SK-N-SH (cell line): ENCODE measurements at regions not wholly inside any gene's neighbourhood (a gene's known extent, or its start where the extent isn't known, plus 50 kb on each side); places are given as distances from the start of the nearest gene placed in this dataset.

ENCODE experiments used
- CTCF ChIA-PET: fragments of 300-600, 350-600 bp; formaldehyde crosslinking; extraction: SDS; loops from one replicate; lab custom pipeline; 2021; lab: Yijun Ruan, JAX
- POLR2A ChIA-PET: fragments of 350-600 bp; sonication (Branson Sonifier 250); formaldehyde crosslinking; extraction: SDS; loops from one replicate; lab custom pipeline; 2020; ENCODE audit warnings: antibody characterized with exemption, inconsistent platforms; lab: Yijun Ruan, JAX
- DNase-seq: peaks from one replicate; pipeline ENCODE4 v3.0.0; 2012
- H2AFZ ChIP-seq: fragments of 200-600 bp; sonication (generic); 2 replicates; pipeline ENCODE4 v1.8.1; 2016; ENCODE audit warnings: antibody characterized with exemption, mild to moderate bottlenecking, low read depth
- H3F3A ChIP-seq: fragments of 200-600 bp; sonication (generic); replicated peaks from 2 replicates; pipeline ENCODE3; 2016; ENCODE audit warnings: antibody characterized with exemption, mild to moderate bottlenecking; ENCODE audit not compliant: insufficient read depth
- H3K27ac ChIP-seq, 2 experiments: fragments of 200-500 bp in 1 of 2; fragments of 200-600 bp in 1 of 2; sonication (Bioruptor generic) in 1 of 2; sonication (generic), shearing (Covaris generic) in 1 of 2; 2 replicates each; pipeline versions ENCODE4 v1.5.1 to v1.6.1; 2014 to 2016; ENCODE audit warnings: low read depth in 2 of 2, inconsistent platforms in 1 of 2, low read length in 1 of 2, mild to moderate bottlenecking in 1 of 2, mixed read lengths in 1 of 2
- H3K27me3 ChIP-seq: fragments of 200-600 bp; sonication (generic), shearing (Covaris generic); 2 replicates; pipeline ENCODE4 v1.6.1; 2016; ENCODE audit warnings: mixed run types; ENCODE audit not compliant: insufficient read depth
- H3K36me3 ChIP-seq, 2 experiments: fragments of 200-500 bp in 1 of 2; fragments of 200-600 bp in 1 of 2; sonication (Bioruptor generic) in 1 of 2; sonication (generic) in 1 of 2; replicated peaks in 1 of 2; 2 replicates each; pipeline versions ENCODE3 to v1.5.1; 2014 to 2016; ENCODE audit warnings: low read length in 1 of 2, mild to moderate bottlenecking in 1 of 2; ENCODE audit not compliant: insufficient read depth in 2 of 2, control insufficient read depth in 1 of 2
- H3K4me1 ChIP-seq, 2 experiments: fragments of 200-500 bp in 1 of 2; fragments of 200-600 bp in 1 of 2; sonication (Bioruptor generic) in 1 of 2; sonication (generic), shearing (Covaris generic) in 1 of 2; 2 replicates each; pipeline versions ENCODE4 v1.5.1 to v1.6.1; 2014 to 2016; ENCODE audit warnings: low read depth in 1 of 2, low read length in 1 of 2, mixed run types in 1 of 2; ENCODE audit not compliant: insufficient read depth in 2 of 2, control insufficient read depth in 1 of 2
- H3K4me2 ChIP-seq: fragments of 200-600 bp; sonication (generic), shearing (Covaris generic); 2 replicates; pipeline ENCODE4 v1.6.1; 2017; ENCODE audit warnings: mixed run types
- H3K4me3 ChIP-seq, 2 experiments: fragments of 200-500 bp in 1 of 2; fragments of 200-600 bp in 1 of 2; sonication (Bioruptor generic) in 1 of 2; sonication (generic), shearing (Covaris generic) in 1 of 2; 2 replicates each; pipeline versions ENCODE4 v1.5.1 to v1.8.1; 2014 to 2016; ENCODE audit warnings: low read depth in 2 of 2, inconsistent platforms in 1 of 2, low read length in 1 of 2, mild to moderate bottlenecking in 1 of 2, mixed read lengths in 1 of 2, moderate library complexity in 1 of 2
- H3K79me2 ChIP-seq: fragments of 200-600 bp; sonication (generic); 2 replicates; pipeline ENCODE4 v1.8.1; 2017; ENCODE audit warnings: mild to moderate bottlenecking; ENCODE audit not compliant: insufficient read depth
- H3K9ac ChIP-seq: fragments of 200-600 bp; sonication (generic); 2 replicates; pipeline ENCODE4 v1.6.1; 2017; ENCODE audit warnings: mixed run types
- H3K9me2 ChIP-seq: fragments of 200-600 bp; sonication (generic); 2 replicates; pipeline ENCODE4 v1.6.1; 2017; ENCODE audit warnings: mixed run types
- H3K9me3 ChIP-seq: fragments of 200-600 bp; sonication (generic); 2 replicates; pipeline ENCODE4 v1.6.1; 2017; ENCODE audit warnings: mixed run types, mild to moderate bottlenecking, moderate library complexity
- H4K20me1 ChIP-seq: fragments of 200-600 bp; sonication (generic); 2 replicates; pipeline ENCODE4 v1.6.1; 2017; ENCODE audit warnings: mild to moderate bottlenecking, mixed run types; ENCODE audit not compliant: insufficient read depth
- EZH2phosphoT487 ChIP-seq: fragments of 200-600 bp; sonication (generic); IDR thresholded peaks from 2 replicates; pipeline ENCODE4 v1.6.1; 2017; ENCODE audit warnings: low read depth, mixed run types, mild to moderate bottlenecking, antibody characterized with exemption, moderate library complexity, borderline replicate concordance
- FOXJ3 ChIP-seq: sonication (generic); formaldehyde crosslinking; IDR thresholded peaks from 2 replicates; pipeline ENCODE4 v1.5.1; 2020; ENCODE audit warnings: mild to moderate bottlenecking, missing genetic modification reagents
- FOXM1 ChIP-seq: IDR thresholded peaks from 2 replicates; pipeline ENCODE4 v1.4.0; 2012; ENCODE audit warnings: low read depth, mild to moderate bottlenecking
- NRF1 ChIP-seq: IDR thresholded peaks from 2 replicates; pipeline ENCODE4 v1.6.1; 2012; ENCODE audit warnings: low read depth, mild to moderate bottlenecking, low read length
- POLR2AphosphoS5 ChIP-seq: IDR thresholded peaks from 2 replicates; pipeline ENCODE4 v1.6.1; 2012; ENCODE audit warnings: low read depth, low read length
- RAD21 ChIP-seq: IDR thresholded peaks from 2 replicates; pipeline ENCODE4 v1.6.1; 2012; ENCODE audit warnings: mild to moderate bottlenecking, low read length
- SIN3A ChIP-seq: IDR thresholded peaks from 2 replicates; pipeline ENCODE4 v1.6.1; 2012; ENCODE audit warnings: low read depth, mild to moderate bottlenecking, low read length, moderate library complexity, borderline replicate concordance
- SMC3 ChIP-seq: IDR thresholded peaks from 2 replicates; pipeline ENCODE4 v1.6.1; 2012; ENCODE audit warnings: low read depth, low read length, improper control_type of control experiment
- TAF1 ChIP-seq: IDR thresholded peaks from 2 replicates; pipeline ENCODE4 v1.6.1; 2012; ENCODE audit warnings: low read depth, mild to moderate bottlenecking, low read length, moderate library complexity, borderline replicate concordance
- TEAD4 ChIP-seq: IDR thresholded peaks from 2 replicates; pipeline ENCODE4 v1.4.0; 2012; ENCODE audit warnings: mild to moderate bottlenecking, borderline replicate concordance; ENCODE audit not compliant: insufficient read depth
- YY1 ChIP-seq: IDR thresholded peaks from 2 replicates; pipeline ENCODE4 v1.4.0; 2012; ENCODE audit warnings: low read depth, mild to moderate bottlenecking
- TF ChIP-seq, protein P1 (sequence below): IDR thresholded peaks from 2 replicates; pipeline ENCODE4 v1.4.0; 2012; ENCODE audit warnings: low read depth, borderline replicate concordance
- TF ChIP-seq, protein P2 (sequence below): fragments of 200-600 bp; sonication (generic); IDR thresholded peaks from 2 replicates; pipeline ENCODE4 v1.6.1; 2017; ENCODE audit warnings: antibody characterized with exemption, mild to moderate bottlenecking, moderate library complexity
- TF ChIP-seq, protein P3 (sequence below): fragments of 150-350 bp; IDR thresholded peaks from 2 replicates; pipeline ENCODE4 v1.6.1; 2016; ENCODE audit warnings: mild to moderate bottlenecking, low read depth, low read length
- TF ChIP-seq, protein P4 (sequence below): IDR thresholded peaks from 2 replicates; pipeline ENCODE4 v1.6.1; 2012; ENCODE audit warnings: mild to moderate bottlenecking, low read depth, low read length, moderate library complexity

DNA sequence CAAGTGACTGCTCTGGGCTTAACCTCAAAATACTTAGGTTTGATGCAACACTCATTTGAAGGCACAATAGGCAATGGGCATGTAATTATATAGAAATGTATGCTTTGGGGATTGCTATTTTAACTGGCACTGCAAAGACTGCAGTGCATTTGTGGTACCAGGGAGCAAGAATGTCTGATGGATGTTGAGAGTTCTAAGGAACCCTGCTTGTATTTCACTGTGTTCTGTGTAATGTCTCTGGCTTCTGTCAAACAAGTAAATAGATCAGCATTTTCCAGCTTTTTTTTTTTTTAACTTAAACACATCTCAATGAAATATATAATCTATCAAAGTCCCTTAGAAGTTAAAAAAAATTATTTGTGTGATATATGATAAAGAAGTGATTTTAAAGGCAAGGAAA lies 94.8 kb upstream of the ATP2B1 start:
- Histone ChIP-seq H3K36me3 (no peaks in the 10 kb centered on the region), H3K27ac (no peak overlapping the region), H3K9me3 (no peaks in the 10 kb centered on the region), H3K27me3 (no peaks in the 10 kb centered on the region), H3K4me2 (no peak overlapping the region), H4K20me1 (no peaks in the 10 kb centered on the region), H3K4me1 (peaks cover 0 to 2% of the 10 kb centered on the region in 2 experiments; a peak in 2 of 4 replicates), H3F3A (no peaks in the 10 kb centered on the region), H3K79me2 (no peaks in the 10 kb centered on the region), H3K4me3 (no peak overlapping the region), H3K9me2 (no peaks in the 10 kb centered on the region), H3K9ac (no peak overlapping the region), H2AFZ (no peak overlapping the region)
- POLR2A ChIA-PET = no interaction called here
- CTCF ChIA-PET = no interaction called here
- TF ChIP-seq, protein P1, sequence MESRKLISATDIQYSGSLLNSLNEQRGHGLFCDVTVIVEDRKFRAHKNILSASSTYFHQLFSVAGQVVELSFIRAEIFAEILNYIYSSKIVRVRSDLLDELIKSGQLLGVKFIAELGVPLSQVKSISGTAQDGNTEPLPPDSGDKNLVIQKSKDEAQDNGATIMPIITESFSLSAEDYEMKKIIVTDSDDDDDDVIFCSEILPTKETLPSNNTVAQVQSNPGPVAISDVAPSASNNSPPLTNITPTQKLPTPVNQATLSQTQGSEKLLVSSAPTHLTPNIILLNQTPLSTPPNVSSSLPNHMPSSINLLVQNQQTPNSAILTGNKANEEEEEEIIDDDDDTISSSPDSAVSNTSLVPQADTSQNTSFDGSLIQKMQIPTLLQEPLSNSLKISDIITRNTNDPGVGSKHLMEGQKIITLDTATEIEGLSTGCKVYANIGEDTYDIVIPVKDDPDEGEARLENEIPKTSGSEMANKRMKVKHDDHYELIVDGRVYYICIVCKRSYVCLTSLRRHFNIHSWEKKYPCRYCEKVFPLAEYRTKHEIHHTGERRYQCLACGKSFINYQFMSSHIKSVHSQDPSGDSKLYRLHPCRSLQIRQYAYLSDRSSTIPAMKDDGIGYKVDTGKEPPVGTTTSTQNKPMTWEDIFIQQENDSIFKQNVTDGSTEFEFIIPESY = no peak
- TF ChIP-seq, protein P2, sequence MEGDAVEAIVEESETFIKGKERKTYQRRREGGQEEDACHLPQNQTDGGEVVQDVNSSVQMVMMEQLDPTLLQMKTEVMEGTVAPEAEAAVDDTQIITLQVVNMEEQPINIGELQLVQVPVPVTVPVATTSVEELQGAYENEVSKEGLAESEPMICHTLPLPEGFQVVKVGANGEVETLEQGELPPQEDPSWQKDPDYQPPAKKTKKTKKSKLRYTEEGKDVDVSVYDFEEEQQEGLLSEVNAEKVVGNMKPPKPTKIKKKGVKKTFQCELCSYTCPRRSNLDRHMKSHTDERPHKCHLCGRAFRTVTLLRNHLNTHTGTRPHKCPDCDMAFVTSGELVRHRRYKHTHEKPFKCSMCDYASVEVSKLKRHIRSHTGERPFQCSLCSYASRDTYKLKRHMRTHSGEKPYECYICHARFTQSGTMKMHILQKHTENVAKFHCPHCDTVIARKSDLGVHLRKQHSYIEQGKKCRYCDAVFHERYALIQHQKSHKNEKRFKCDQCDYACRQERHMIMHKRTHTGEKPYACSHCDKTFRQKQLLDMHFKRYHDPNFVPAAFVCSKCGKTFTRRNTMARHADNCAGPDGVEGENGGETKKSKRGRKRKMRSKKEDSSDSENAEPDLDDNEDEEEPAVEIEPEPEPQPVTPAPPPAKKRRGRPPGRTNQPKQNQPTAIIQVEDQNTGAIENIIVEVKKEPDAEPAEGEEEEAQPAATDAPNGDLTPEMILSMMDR = no peak
- no peak for TF ChIP-seq EZH2phosphoT487
- TF ChIP-seq, protein P3, sequence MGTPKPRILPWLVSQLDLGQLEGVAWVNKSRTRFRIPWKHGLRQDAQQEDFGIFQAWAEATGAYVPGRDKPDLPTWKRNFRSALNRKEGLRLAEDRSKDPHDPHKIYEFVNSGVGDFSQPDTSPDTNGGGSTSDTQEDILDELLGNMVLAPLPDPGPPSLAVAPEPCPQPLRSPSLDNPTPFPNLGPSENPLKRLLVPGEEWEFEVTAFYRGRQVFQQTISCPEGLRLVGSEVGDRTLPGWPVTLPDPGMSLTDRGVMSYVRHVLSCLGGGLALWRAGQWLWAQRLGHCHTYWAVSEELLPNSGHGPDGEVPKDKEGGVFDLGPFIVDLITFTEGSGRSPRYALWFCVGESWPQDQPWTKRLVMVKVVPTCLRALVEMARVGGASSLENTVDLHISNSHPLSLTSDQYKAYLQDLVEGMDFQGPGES = no peak
- no peak for TF ChIP-seq FOXM1
- no peak for TF ChIP-seq TAF1
- TF ChIP-seq TEAD4 = no peak
- TF ChIP-seq FOXJ3 (CRISPR knock-in tag) = no peak
- TF ChIP-seq, protein P4, sequence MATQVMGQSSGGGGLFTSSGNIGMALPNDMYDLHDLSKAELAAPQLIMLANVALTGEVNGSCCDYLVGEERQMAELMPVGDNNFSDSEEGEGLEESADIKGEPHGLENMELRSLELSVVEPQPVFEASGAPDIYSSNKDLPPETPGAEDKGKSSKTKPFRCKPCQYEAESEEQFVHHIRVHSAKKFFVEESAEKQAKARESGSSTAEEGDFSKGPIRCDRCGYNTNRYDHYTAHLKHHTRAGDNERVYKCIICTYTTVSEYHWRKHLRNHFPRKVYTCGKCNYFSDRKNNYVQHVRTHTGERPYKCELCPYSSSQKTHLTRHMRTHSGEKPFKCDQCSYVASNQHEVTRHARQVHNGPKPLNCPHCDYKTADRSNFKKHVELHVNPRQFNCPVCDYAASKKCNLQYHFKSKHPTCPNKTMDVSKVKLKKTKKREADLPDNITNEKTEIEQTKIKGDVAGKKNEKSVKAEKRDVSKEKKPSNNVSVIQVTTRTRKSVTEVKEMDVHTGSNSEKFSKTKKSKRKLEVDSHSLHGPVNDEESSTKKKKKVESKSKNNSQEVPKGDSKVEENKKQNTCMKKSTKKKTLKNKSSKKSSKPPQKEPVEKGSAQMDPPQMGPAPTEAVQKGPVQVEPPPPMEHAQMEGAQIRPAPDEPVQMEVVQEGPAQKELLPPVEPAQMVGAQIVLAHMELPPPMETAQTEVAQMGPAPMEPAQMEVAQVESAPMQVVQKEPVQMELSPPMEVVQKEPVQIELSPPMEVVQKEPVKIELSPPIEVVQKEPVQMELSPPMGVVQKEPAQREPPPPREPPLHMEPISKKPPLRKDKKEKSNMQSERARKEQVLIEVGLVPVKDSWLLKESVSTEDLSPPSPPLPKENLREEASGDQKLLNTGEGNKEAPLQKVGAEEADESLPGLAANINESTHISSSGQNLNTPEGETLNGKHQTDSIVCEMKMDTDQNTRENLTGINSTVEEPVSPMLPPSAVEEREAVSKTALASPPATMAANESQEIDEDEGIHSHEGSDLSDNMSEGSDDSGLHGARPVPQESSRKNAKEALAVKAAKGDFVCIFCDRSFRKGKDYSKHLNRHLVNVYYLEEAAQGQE = no peak
- TF ChIP-seq YY1 = no peak
- TF ChIP-seq POLR2AphosphoS5 = no peak
- no peak for TF ChIP-seq RAD21
- no peak for TF ChIP-seq SIN3A
- TF ChIP-seq SMC3 = no peak
- TF ChIP-seq NRF1 = no peak
- no peak for DNase-seq
